Umbilical cord (tissue), 1 donor: ENCODE measurements at regions not wholly inside any gene's neighbourhood (a gene's known extent, or its start where the extent isn't known, plus 50 kb on each side); places are given as distances from the start of the nearest gene placed in this dataset.
A peak's percentile ranks its signal among the peaks of the same experiment; 100 is the strongest.

ENCODE experiments used
- DNase-seq: peaks from one replicate; pipeline ENCODE4 v3.0.0-alpha.2; 2015; ENCODE audit warnings: low spot score

GRCh38 chr1:58003059-58003458, 543.5 kb downstream of the OMA1 start:
- DNase-seq = no peak

DNA sequence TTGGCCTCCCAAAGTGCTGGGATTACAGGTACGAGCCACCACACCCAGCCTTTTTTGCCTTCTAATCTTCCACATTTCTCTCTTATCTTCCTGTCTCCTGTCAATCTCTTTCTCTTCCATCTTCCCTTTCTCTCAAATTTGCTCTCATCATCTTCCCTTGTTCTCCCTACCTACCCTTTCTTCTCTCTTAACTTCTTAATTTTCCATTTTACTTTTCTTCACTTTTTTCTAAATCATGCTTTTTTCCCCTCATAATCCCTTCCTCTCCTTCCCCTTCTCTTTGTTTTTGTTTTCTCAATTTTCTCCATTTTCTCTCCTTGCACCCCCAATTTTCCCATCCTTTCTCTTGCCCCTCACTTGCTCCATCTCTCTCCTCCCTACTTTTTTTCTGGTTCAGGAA, 545.7 kb downstream of the OMA1 start:
- no peak for DNase-seq

GRCh38 chr1:58000116-58000515, 546.4 kb downstream of the OMA1 start:
- no peak for DNase-seq

DNA sequence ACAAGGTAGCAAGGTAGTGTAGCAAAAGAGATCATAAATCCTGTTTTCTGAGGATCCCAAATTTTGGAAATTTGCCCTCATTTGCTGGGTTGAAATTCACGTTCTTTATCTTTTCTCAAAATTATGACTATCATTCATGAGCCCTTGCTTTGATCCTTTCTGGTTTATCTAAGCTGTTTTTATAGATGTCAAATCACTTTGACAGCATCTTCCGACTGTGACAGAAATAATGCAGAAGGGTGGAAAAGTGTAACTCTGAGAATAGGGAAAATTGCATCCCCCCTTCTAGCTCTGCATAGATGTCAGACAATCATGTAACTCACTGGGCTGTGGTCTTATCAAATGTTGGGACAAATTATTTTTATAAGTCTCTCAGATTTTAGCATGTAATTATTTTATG, 550.1 kb downstream of the OMA1 start:
- no peak for DNase-seq

- DNase-seq = no peak
Observed at GRCh38 chr1:57991289-57991688, 555.2 kb downstream of the OMA1 start.

DNA sequence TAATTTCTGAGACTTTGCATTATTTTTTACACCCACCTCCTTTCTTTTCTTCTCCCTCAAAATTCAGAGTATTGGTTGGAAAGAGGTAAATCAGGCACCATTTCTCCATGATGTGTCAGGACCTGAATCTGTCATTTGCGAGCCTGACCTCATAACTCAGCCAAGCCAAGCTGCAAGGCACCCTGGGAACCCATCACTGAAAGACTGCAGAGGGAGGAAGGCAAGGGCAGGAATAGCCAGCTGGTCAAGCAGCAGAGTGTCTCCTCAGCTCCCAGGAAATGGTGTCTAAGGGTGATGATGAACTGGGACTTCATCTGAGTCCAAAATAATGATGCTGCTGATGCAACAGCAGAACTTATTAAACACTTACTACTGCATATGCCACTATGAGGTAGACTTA, 556.6 kb downstream of the OMA1 start:
- DNase-seq = no peak

DNA sequence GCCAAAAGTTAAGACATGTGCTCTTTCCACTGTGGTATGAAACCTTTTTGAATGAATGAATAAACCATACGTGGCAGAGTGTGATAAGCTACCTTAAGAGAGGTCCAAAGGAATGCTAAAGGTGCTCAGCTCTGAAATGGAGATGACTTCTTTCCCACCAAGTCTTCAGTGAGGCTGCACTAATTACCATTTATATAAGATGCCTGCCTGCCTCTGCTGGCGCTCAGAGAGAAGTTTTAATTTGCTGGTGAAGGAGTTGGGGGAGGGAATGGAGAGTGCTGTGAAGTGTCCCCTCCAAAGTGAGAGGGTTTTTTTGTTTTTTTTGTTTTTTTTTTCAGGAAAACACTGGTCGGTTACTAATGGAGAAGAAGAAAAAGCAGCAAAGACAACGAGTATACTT, 559.0 kb downstream of the OMA1 start:
- no peak for DNase-seq

GRCh38 chr1:57986432-57986831, 560.1 kb downstream of the OMA1 start:
- no peak for DNase-seq

GRCh38 chr1:57984277-57984676, 560.4 kb upstream of the DAB1 start:
- DNase-seq = no peak

GRCh38 chr1:57983441-57983840, 559.6 kb upstream of the DAB1 start:
- DNase-seq = no peak

- no peak for DNase-seq
Observed at GRCh38 chr1:57982852-57983251, 559.0 kb upstream of the DAB1 start.

- DNase-seq = no peak
Observed at GRCh38 chr1:57976216-57976615, 552.4 kb upstream of the DAB1 start.

- DNase-seq = no peak
Observed at GRCh38 chr1:57968321-57968720, 544.5 kb upstream of the DAB1 start.

- peak; percentile 21 for DNase-seq
Observed at GRCh38 chr1:57966751-57967406, 543.0 kb upstream of the DAB1 start.

DNA sequence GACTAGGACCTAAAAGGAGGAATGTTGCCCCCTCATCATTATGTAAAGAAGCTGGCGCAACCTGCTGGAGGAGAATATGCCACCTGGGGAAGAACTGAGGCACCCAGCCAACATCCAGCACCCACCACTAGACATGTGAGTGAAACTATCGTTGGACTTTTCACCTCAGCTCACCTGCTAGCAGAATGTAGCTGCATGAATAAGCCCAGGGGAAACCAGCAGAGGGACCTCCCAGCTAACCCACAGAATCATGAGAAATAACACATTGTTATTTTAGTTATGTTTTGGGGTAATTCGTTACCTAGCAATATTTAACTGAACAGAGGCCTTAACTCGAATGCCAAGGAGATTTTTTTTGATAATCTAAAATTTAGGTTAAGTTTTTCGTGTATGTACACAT, 542.5 kb upstream of the DAB1 start:
- DNase-seq = no peak

- no peak for DNase-seq
Observed at GRCh38 chr1:57963581-57963980, 539.7 kb upstream of the DAB1 start.

DNA sequence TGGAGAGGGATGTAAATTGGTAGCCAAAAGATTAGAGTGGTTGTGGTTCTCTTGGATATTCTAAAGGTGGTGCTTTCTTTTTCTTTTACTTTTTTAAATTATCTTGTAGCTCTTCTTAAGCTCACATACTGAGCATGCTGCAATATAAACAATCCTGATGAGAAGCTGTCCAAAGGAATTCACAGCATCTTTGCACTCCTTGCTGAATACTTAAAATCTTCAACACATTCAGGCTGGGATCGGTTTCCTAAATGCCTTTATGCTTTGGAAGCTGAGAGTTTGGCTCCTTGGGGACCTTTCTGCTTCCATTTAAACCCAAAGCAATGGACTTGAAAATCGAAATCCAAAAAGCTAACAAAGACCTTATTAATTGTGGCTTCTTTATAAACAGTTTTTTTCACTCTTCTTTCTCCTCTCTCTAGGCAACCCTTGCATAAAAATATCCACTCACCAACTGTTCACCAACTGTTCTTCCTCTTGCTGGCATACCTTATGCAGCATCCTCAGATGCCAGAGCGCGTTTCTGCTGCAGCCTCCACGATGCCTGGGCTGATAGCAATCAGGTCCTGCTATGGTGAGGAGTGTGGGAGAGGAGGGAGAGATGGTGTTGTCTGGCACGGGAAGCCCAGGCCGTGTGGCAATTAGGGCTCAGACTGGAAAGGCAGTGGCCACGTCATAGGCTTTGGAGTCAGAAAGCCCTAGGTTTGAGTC, 535.8 kb upstream of the DAB1 start:
- DNase-seq = no peak

- DNase-seq = no peak
Observed at GRCh38 chr1:57957576-57957975, 533.7 kb upstream of the DAB1 start.

DNA sequence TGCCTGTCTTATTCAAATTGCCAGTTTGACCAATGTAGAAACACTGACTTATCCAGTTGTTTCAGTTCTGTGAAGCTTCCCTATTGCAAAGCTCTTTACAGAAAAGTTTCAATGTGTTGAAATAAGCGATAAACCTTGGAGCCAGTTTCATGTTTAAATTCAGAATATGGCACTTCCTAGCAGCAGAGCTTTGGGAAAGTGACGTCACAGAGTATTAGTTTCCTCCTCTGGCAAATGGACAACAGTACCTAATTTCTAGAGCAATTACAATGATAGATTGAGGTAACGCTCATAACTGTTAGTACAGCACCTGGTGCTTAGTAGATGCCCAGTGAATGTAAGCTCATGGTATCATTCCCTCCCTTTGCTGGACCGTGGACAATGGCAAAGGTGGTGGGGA, 527.5 kb upstream of the DAB1 start:
- no peak for DNase-seq

- DNase-seq = no peak
Observed at GRCh38 chr1:57949168-57949567, 525.3 kb upstream of the DAB1 start.

- no peak for DNase-seq
Observed at GRCh38 chr1:57947471-57947870, 523.6 kb upstream of the DAB1 start.

GRCh38 chr1:57945045-57945444, 521.2 kb upstream of the DAB1 start:
- no peak for DNase-seq

DNA sequence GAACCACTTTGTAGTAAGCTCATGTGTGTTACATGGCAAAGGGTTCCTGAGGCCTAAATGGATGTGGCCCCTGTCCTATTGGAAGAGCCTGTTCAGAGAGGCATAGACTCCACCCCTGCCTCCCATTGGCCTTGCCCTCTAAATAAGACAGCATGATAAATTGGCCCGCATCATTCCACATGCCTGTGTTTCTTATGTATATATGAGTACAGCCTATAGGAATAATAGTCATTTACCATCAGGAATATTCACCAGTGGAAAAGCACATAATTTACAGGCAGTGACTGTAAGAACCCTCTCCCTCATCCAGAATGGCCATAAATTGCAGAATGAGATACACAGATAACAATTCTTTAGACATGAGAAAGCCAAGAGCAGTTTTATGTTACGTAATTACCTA, 519.5 kb upstream of the DAB1 start:
- no peak for DNase-seq

- no peak for DNase-seq
Observed at GRCh38 chr1:57934745-57935144, 510.9 kb upstream of the DAB1 start.
